ENCODE measurements at regions not wholly inside any gene's neighbourhood (a gene's known extent, or its start where the extent isn't known, plus 50 kb on each side); places are given as distances from the start of the nearest gene placed in this dataset.

GRCh38 chr10:90642650-90643049 lies 215.2 kb downstream of the HTR7 start:
- no peaks in the 10 kb centered on the region for H3K4me1 Mint-ChIP-seq
- Histone ChIP-seq H3K27me3 (ENCODE audit: control insufficient read depth in 2 of 2, insufficient read depth in 2 of 2, low read length in 2 of 2) (no peaks in the 10 kb centered on the region), H3K9me3 (ENCODE audit: control insufficient read depth in 2 of 3, low read length in 3 of 3) (no peaks in the 10 kb centered on the region), H3K4me1 (ENCODE audit: control insufficient read depth in 2 of 2, insufficient read depth in 2 of 2, low read length in 2 of 2) (no peaks in the 10 kb centered on the region), H3K4me3 (ENCODE audit: low read length) (no peak overlapping the region), H3K36me3 (ENCODE audit: control insufficient read depth in 2 of 3, insufficient read depth in 3 of 3, low read length in 3 of 3) (no peaks in the 10 kb centered on the region), H3K27ac (ENCODE audit: low read depth, low read length) (no peak overlapping the region)
- no peak overlapping the region for H3K27ac Mint-ChIP-seq
- H3K9me3 Mint-ChIP-seq, result peaks cover 0 to 12% (median 0%) of the 10 kb centered on the region in 11 donors
- ATAC-seq, result no peak
- intact Hi-C loops (cut with micrococcal nuclease), result no loop called here
- CTCF ChIA-PET, result no interaction called here
- no peak overlapping the region for H3K4me3 Mint-ChIP-seq
- no peaks in the 10 kb centered on the region for H3K27me3 Mint-ChIP-seq
- no peak for DNase-seq
- POLR2A ChIA-PET, result no interaction called here
- H3K36me3 Mint-ChIP-seq, result no peaks in the 10 kb centered on the region

GRCh38 chr10:90644165-90644564 lies 213.7 kb downstream of the HTR7 start:
- POLR2A ChIA-PET, result no interaction called here
- H3K4me1 Mint-ChIP-seq, result no peaks in the 10 kb centered on the region

GRCh38 chr10:90650858-90651257 lies 207.0 kb downstream of the HTR7 start:
- H3K36me3 Mint-ChIP-seq, result no peaks in the 10 kb centered on the region
- intact Hi-C loops (cut with micrococcal nuclease), result no loop called here
- H3K4me1 Mint-ChIP-seq, result no peaks in the 10 kb centered on the region
- Histone ChIP-seq H3K27me3 (ENCODE audit: control insufficient read depth in 2 of 2, insufficient read depth in 2 of 2, low read length in 2 of 2) (no peaks in the 10 kb centered on the region), H3K27ac (ENCODE audit: low read depth, low read length) (no peak overlapping the region), H3K4me3 (ENCODE audit: low read length) (no peak overlapping the region), H3K9me3 (ENCODE audit: control insufficient read depth in 2 of 3, low read length in 3 of 3) (no peaks in the 10 kb centered on the region), H3K36me3 (ENCODE audit: control insufficient read depth in 2 of 3, insufficient read depth in 3 of 3, low read length in 3 of 3) (no peaks in the 10 kb centered on the region), H3K4me1 (ENCODE audit: control insufficient read depth in 2 of 2, insufficient read depth in 2 of 2, low read length in 2 of 2) (no peaks in the 10 kb centered on the region)
- ChIA-PET POLR2A (no interaction called here), CTCF (no interaction called here)
- peaks cover 0 to 10% (median 4%) of the 10 kb centered on the region in 5 donors for H3K27me3 Mint-ChIP-seq
- H3K4me3 Mint-ChIP-seq, result no peak overlapping the region
- DNase-seq (no peak), ATAC-seq (no peak)
- peaks cover 0 to 19% (median 9%) of the 10 kb centered on the region in 11 donors for H3K9me3 Mint-ChIP-seq
- no peak overlapping the region for H3K27ac Mint-ChIP-seq

More at GRCh38 chr10:90644165-90644564, 213.7 kb downstream of the HTR7 start:
- Mint-ChIP-seq H3K36me3 (no peaks in the 10 kb centered on the region), H3K4me3 (no peak overlapping the region), H3K9me3 (peaks cover 0 to 14% (median 3%) of the 10 kb centered on the region in 11 donors), H3K27me3 (peaks cover 0 to 6% (median 0%) of the 10 kb centered on the region in 5 donors), H3K27ac (no peak overlapping the region)
- Histone ChIP-seq H3K36me3 (ENCODE audit: control insufficient read depth in 2 of 3, insufficient read depth in 3 of 3, low read length in 3 of 3) (no peaks in the 10 kb centered on the region), H3K4me3 (ENCODE audit: low read length) (no peak overlapping the region), H3K27me3 (ENCODE audit: control insufficient read depth in 2 of 2, insufficient read depth in 2 of 2, low read length in 2 of 2) (no peaks in the 10 kb centered on the region), H3K9me3 (ENCODE audit: control insufficient read depth in 2 of 3, low read length in 3 of 3) (no peaks in the 10 kb centered on the region), H3K4me1 (ENCODE audit: control insufficient read depth in 2 of 2, insufficient read depth in 2 of 2, low read length in 2 of 2) (no peaks in the 10 kb centered on the region), H3K27ac (ENCODE audit: low read depth, low read length) (no peak overlapping the region)
- CTCF ChIA-PET, result no interaction called here
- DNase-seq (no peak), ATAC-seq (no peak)
- intact Hi-C loops (cut with micrococcal nuclease), result no loop called here

- ChIA-PET CTCF (no interaction called here), POLR2A (no interaction called here)
- H3K36me3 Mint-ChIP-seq, result no peaks in the 10 kb centered on the region
- peaks cover 0 to 10% (median 4%) of the 10 kb centered on the region in 5 donors for H3K27me3 Mint-ChIP-seq
- no peaks in the 10 kb centered on the region for H3K36me3 ChIP-seq (ENCODE audit: control insufficient read depth in 2 of 3, insufficient read depth in 3 of 3, low read length in 3 of 3)
- H3K27me3 ChIP-seq (ENCODE audit: control insufficient read depth in 2 of 2, insufficient read depth in 2 of 2, low read length in 2 of 2), result no peaks in the 10 kb centered on the region
- peaks cover 0 to 19% (median 10%) of the 10 kb centered on the region in 11 donors for H3K9me3 Mint-ChIP-seq
- H3K27ac ChIP-seq (ENCODE audit: low read depth, low read length), result no peak overlapping the region
- no peak overlapping the region for H3K27ac Mint-ChIP-seq
- DNase-seq (no peak), ATAC-seq (no peak)
- H3K4me3 ChIP-seq (ENCODE audit: low read length), result no peak overlapping the region
- H3K4me1 ChIP-seq (ENCODE audit: control insufficient read depth in 2 of 2, insufficient read depth in 2 of 2, low read length in 2 of 2), result no peaks in the 10 kb centered on the region
- no peak overlapping the region for H3K4me3 Mint-ChIP-seq
- H3K4me1 Mint-ChIP-seq, result no peaks in the 10 kb centered on the region
- intact Hi-C loops (cut with micrococcal nuclease), result no loop called here
- no peaks in the 10 kb centered on the region for H3K9me3 ChIP-seq (ENCODE audit: control insufficient read depth in 2 of 3, low read length in 3 of 3)
Observed at GRCh38 chr10:90652519-90652918, 205.3 kb downstream of the HTR7 start.

DNA sequence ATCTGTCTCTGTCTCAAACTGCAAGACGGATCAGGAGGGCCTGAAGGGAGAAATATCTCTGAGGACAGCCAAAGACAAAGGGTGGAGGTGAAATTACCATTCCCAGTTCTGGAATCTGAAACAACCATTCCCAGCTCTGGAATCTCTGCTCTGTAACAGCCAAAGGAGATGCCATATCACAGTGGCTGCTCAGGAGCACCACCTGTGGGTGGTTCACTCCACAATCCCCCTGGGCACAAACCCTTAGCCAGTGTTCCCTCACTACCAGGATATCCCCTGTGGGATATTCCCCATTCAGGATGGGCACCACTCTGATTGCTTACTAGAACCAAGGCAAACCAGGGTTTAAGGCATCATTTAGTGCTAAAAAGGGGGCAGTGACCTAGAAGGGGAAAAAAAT lies 199.0 kb downstream of the HTR7 start:
- Histone ChIP-seq H3K4me1 (ENCODE audit: control insufficient read depth in 2 of 2, insufficient read depth in 2 of 2, low read length in 2 of 2) (no peaks in the 10 kb centered on the region), H3K27me3 (ENCODE audit: control insufficient read depth in 2 of 2, insufficient read depth in 2 of 2, low read length in 2 of 2) (no peaks in the 10 kb centered on the region), H3K27ac (ENCODE audit: low read depth, low read length) (no peak overlapping the region), H3K36me3 (ENCODE audit: control insufficient read depth in 2 of 3, insufficient read depth in 3 of 3, low read length in 3 of 3) (no peaks in the 10 kb centered on the region), H3K4me3 (ENCODE audit: low read length) (no peak overlapping the region), H3K9me3 (ENCODE audit: control insufficient read depth in 2 of 3, low read length in 3 of 3) (no peaks in the 10 kb centered on the region)
- Mint-ChIP-seq H3K36me3 (no peaks in the 10 kb centered on the region), H3K27me3 (no peaks in the 10 kb centered on the region), H3K9me3 (peaks cover 0 to 19% (median 8%) of the 10 kb centered on the region in 11 donors), H3K27ac (no peak overlapping the region), H3K4me1 (no peaks in the 10 kb centered on the region), H3K4me3 (no peak overlapping the region)
- no peak for ATAC-seq
- POLR2A ChIA-PET, result no interaction called here
- DNase-seq, result no peak
- intact Hi-C loops (cut with micrococcal nuclease), result no loop called here
- CTCF ChIA-PET, result no interaction called here

GRCh38 chr10:90665905-90666662 lies 191.8 kb downstream of the HTR7 start:
- Mint-ChIP-seq H3K27me3 (peaks cover 0 to 12% (median 9%) of the 10 kb centered on the region in 5 donors), H3K9me3 (peaks cover 0 to 12% (median 4%) of the 10 kb centered on the region in 11 donors), H3K36me3 (no peaks in the 10 kb centered on the region), H3K4me3 (no peak overlapping the region), H3K27ac (no peak overlapping the region), H3K4me1 (no peaks in the 10 kb centered on the region)
- Histone ChIP-seq H3K36me3 (ENCODE audit: control insufficient read depth in 2 of 3, insufficient read depth in 3 of 3, low read length in 3 of 3) (no peaks in the 10 kb centered on the region), H3K9me3 (ENCODE audit: control insufficient read depth in 2 of 3, low read length in 3 of 3) (no peaks in the 10 kb centered on the region), H3K4me1 (ENCODE audit: control insufficient read depth in 2 of 2, insufficient read depth in 2 of 2, low read length in 2 of 2) (no peaks in the 10 kb centered on the region), H3K27ac (ENCODE audit: low read depth, low read length) (no peak overlapping the region), H3K4me3 (ENCODE audit: low read length) (no peak overlapping the region), H3K27me3 (ENCODE audit: control insufficient read depth in 2 of 2, insufficient read depth in 2 of 2, low read length in 2 of 2) (no peaks in the 10 kb centered on the region)
- ATAC-seq (no peak), DNase-seq (no peak)
- ChIA-PET POLR2A (no interaction called here), CTCF (no interaction called here)
- intact Hi-C loops (cut with micrococcal nuclease), result no loop called here

GRCh38 chr10:90674461-90674860 lies 183.4 kb downstream of the HTR7 start:
- H3K4me3 ChIP-seq (ENCODE audit: low read length), result no peak overlapping the region
- H3K36me3 Mint-ChIP-seq, result no peaks in the 10 kb centered on the region
- H3K9me3 Mint-ChIP-seq, result peaks cover 0 to 4% (median 0%) of the 10 kb centered on the region in 11 donors
- intact Hi-C loops (cut with micrococcal nuclease), result no loop called here
- CTCF ChIA-PET, result no interaction called here
- POLR2A ChIA-PET, result no interaction called here
- H3K27me3 Mint-ChIP-seq, result peaks cover 0 to 24% (median 7%) of the 10 kb centered on the region in 5 donors
- no peaks in the 10 kb centered on the region for H3K36me3 ChIP-seq (ENCODE audit: control insufficient read depth in 2 of 3, insufficient read depth in 3 of 3, low read length in 3 of 3)
- ATAC-seq (no peak), DNase-seq (no peak)
- no peaks in the 10 kb centered on the region for H3K27me3 ChIP-seq (ENCODE audit: control insufficient read depth in 2 of 2, insufficient read depth in 2 of 2, low read length in 2 of 2)
- H3K4me3 Mint-ChIP-seq, result no peak overlapping the region
- H3K4me1 ChIP-seq (ENCODE audit: control insufficient read depth in 2 of 2, insufficient read depth in 2 of 2, low read length in 2 of 2), result no peaks in the 10 kb centered on the region
- H3K9me3 ChIP-seq (ENCODE audit: control insufficient read depth in 2 of 3, low read length in 3 of 3), result no peaks in the 10 kb centered on the region
- no peak overlapping the region for H3K27ac ChIP-seq (ENCODE audit: low read depth, low read length)
- H3K4me1 Mint-ChIP-seq, result no peaks in the 10 kb centered on the region
- H3K27ac Mint-ChIP-seq, result no peak overlapping the region
